ENCODE measurements at regions not wholly inside any gene's neighbourhood (a gene's known extent, or its start where the extent isn't known, plus 50 kb on each side); places are given as distances from the start of the nearest gene placed in this dataset.

DNA sequence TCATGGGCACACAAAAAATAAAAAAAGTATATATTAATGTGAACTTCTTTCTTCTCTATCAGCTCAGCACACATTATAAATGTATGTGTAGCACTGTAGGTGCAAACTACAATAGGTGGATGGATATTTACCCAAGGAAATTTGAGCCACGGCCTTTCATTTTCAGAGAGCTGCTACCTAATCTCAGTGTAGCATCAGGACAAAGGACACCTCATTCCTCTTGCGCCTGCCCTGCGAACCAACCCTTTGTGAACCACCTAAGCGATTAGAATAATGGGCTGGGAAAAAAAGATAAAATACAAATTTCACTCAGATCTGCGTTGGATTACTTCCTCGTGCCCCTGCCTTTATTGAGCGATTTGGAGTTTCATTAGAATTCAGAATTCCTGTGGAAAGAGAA, 263.2 kb downstream of the NR2F2 start:
- CTCF ChIA-PET: no interaction called here
- no peaks in the 10 kb centered on the region for H3K9me3 ChIP-seq (replicated peaks; ENCODE audit: control insufficient read depth, insufficient read depth, low read length)
- H3K36me3 ChIP-seq (ENCODE audit: control insufficient read depth in 2 of 2, extremely low read depth in 1 of 2, insufficient read depth in 2 of 2, low read length in 2 of 2): no peaks in the 10 kb centered on the region
- H3K9me1 ChIP-seq (replicated peaks; ENCODE audit: control insufficient read depth, extremely low read depth, insufficient read depth, low read length): no peaks in the 10 kb centered on the region
- H3K27me3 ChIP-seq (ENCODE audit: control insufficient read depth in 2 of 2, insufficient read depth in 2 of 2, low read length in 2 of 2): peaks cover 0 to 5% of the 10 kb centered on the region in 2 experiments
- BruUV-seq (replicated peaks): no TSS peak
- no peaks in the 10 kb centered on the region for H3K4me1 ChIP-seq (ENCODE audit: control insufficient read depth, extremely low read depth, insufficient read depth, low read length)
- no peak overlapping the region for H2AFZ ChIP-seq (ENCODE audit: low read depth, low read length)
- DNase-seq (ENCODE audit: low read depth, low spot score) (no peak), FAIRE-seq (no peak)
- no peak overlapping the region for H3K9ac ChIP-seq (replicated peaks; ENCODE audit: extremely low read depth, insufficient read depth, low read length)
- TF ChIP-seq MYC (IDR thresholded peaks at IDR 0.05; ENCODE audit: low read depth, low read length): no peak
- no peak for TF ChIP-seq POLR2A (IDR thresholded peaks at IDR 0.05; ENCODE audit: low read depth, low read length)
- TF ChIP-seq, protein P1, sequence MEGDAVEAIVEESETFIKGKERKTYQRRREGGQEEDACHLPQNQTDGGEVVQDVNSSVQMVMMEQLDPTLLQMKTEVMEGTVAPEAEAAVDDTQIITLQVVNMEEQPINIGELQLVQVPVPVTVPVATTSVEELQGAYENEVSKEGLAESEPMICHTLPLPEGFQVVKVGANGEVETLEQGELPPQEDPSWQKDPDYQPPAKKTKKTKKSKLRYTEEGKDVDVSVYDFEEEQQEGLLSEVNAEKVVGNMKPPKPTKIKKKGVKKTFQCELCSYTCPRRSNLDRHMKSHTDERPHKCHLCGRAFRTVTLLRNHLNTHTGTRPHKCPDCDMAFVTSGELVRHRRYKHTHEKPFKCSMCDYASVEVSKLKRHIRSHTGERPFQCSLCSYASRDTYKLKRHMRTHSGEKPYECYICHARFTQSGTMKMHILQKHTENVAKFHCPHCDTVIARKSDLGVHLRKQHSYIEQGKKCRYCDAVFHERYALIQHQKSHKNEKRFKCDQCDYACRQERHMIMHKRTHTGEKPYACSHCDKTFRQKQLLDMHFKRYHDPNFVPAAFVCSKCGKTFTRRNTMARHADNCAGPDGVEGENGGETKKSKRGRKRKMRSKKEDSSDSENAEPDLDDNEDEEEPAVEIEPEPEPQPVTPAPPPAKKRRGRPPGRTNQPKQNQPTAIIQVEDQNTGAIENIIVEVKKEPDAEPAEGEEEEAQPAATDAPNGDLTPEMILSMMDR (IDR thresholded peaks at IDR 0.05; ENCODE audit: extremely low read depth in 1 of 2, insufficient read depth in 1 of 2, low read depth in 1 of 2, low read length in 2 of 2): no peak
- TF ChIP-seq POLR2AphosphoS5 (IDR thresholded peaks at IDR 0.05; ENCODE audit: insufficient read depth, low read depth, low read length): no peak
- TF ChIP-seq EZH2 (IDR thresholded peaks at IDR 0.05; ENCODE audit: borderline replicate concordance, low read depth, low read length, severe bottlenecking): no peak
- no peak for TF ChIP-seq FOS (IDR thresholded peaks at IDR 0.05; ENCODE audit: borderline replicate concordance, insufficient read depth, low read length)
- TF ChIP-seq, protein P2, sequence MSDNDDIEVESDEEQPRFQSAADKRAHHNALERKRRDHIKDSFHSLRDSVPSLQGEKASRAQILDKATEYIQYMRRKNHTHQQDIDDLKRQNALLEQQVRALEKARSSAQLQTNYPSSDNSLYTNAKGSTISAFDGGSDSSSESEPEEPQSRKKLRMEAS (IDR thresholded peaks at IDR 0.05; ENCODE audit: insufficient read depth, insufficient read length): no peak
- TF ChIP-seq GATA2 (IDR thresholded peaks at IDR 0.05; ENCODE audit: insufficient read depth, insufficient read length, low read depth, low read length): no peak
- TF ChIP-seq JUN (IDR thresholded peaks at IDR 0.05; ENCODE audit: borderline replicate concordance, insufficient read depth, insufficient read length, low read depth): no peak
- H4K20me1 ChIP-seq (replicated peaks; ENCODE audit: control insufficient read depth, extremely low read depth, insufficient read depth, low read length): no peaks in the 10 kb centered on the region
- H3K27ac ChIP-seq (ENCODE audit: insufficient read depth, low read depth, low read length): no peak overlapping the region
- dilution Hi-C loops (cut with MboI; ENCODE audit: extremely low pct_ligation_motif_present, low sequenced_read_pairs): no loop called here
- no peak overlapping the region for H3K4me3 ChIP-seq (replicated peaks in 1 of 3; ENCODE audit: insufficient read depth in 1 of 3, low read depth in 1 of 3, low read length in 3 of 3)
- H3K4me2 ChIP-seq (ENCODE audit: insufficient read depth, low read length): no peak overlapping the region
- no peaks in the 10 kb centered on the region for H3K79me2 ChIP-seq (ENCODE audit: control insufficient read depth, insufficient read depth, low read length)
- POLR2A ChIA-PET: no interaction called here
- intact Hi-C loops (cut with micrococcal nuclease): no loop called here

All from endothelial cell of umbilical vein (primary cell).